Ishikawa (cell line): ENCODE measurements at regions not wholly inside any gene's neighbourhood (a gene's known extent, or its start where the extent isn't known, plus 50 kb on each side); places are given as distances from the start of the nearest gene placed in this dataset.

Source experiments
- CEBPB ChIP-seq: IDR thresholded peaks from 2 replicates; pipeline ENCODE4 v1.6.1; 2012
- CREB1 ChIP-seq: IDR thresholded peaks from 2 replicates; pipeline ENCODE4 v1.6.1; 2012; ENCODE audit warnings: low read depth
- EGR1 ChIP-seq: IDR thresholded peaks from 2 replicates; pipeline ENCODE4 v1.6.1; 2012
- EP300 ChIP-seq: IDR thresholded peaks from 2 replicates; pipeline ENCODE4 v1.6.1; 2012; ENCODE audit warnings: borderline replicate concordance
- FOXM1 ChIP-seq: IDR thresholded peaks from 2 replicates; pipeline ENCODE4 v1.6.1; 2012; ENCODE audit warnings: low read depth, borderline replicate concordance
- NFIC ChIP-seq: IDR thresholded peaks from 2 replicates; pipeline ENCODE4 v1.6.1; 2012
- RAD21 ChIP-seq: IDR thresholded peaks from 2 replicates; pipeline ENCODE4 v1.6.1; 2012; ENCODE audit warnings: low read depth
- TAF1 ChIP-seq: IDR thresholded peaks from 2 replicates; pipeline ENCODE4 v1.6.1; 2012; ENCODE audit warnings: low read depth, mild to moderate bottlenecking
- TCF12 ChIP-seq: IDR thresholded peaks from 2 replicates; pipeline ENCODE4 v1.6.1; 2012; ENCODE audit warnings: low read depth
- TEAD4 ChIP-seq: IDR thresholded peaks from 2 replicates; pipeline ENCODE4 v1.6.1; 2012
- USF1 ChIP-seq: IDR thresholded peaks from 2 replicates; pipeline ENCODE4 v1.6.1; 2012
- YY1 ChIP-seq: IDR thresholded peaks from 2 replicates; pipeline ENCODE4 v1.6.1; 2012; ENCODE audit warnings: low read depth
- ZBTB7A ChIP-seq: IDR thresholded peaks from 2 replicates; pipeline ENCODE4 v1.6.1; 2012; ENCODE audit warnings: low read depth
- TF ChIP-seq, protein P1 (sequence below): IDR thresholded peaks from 2 replicates; pipeline ENCODE4 v1.6.1; 2012
- TF ChIP-seq, protein P2 (sequence below): IDR thresholded peaks from 2 replicates; pipeline ENCODE4 v1.6.1; 2012; ENCODE audit warnings: low read depth, mild to moderate bottlenecking

- TF ChIP-seq TCF12 (no peak), FOXM1 (no peak), CREB1 (no peak), YY1 (no peak), EP300 (no peak), NFIC (no peak), TEAD4 (no peak), ZBTB7A (no peak), CEBPB (no peak), RAD21 (no peak)
- TF ChIP-seq, protein P1, sequence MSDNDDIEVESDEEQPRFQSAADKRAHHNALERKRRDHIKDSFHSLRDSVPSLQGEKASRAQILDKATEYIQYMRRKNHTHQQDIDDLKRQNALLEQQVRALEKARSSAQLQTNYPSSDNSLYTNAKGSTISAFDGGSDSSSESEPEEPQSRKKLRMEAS: no peak
- TF ChIP-seq, protein P2, sequence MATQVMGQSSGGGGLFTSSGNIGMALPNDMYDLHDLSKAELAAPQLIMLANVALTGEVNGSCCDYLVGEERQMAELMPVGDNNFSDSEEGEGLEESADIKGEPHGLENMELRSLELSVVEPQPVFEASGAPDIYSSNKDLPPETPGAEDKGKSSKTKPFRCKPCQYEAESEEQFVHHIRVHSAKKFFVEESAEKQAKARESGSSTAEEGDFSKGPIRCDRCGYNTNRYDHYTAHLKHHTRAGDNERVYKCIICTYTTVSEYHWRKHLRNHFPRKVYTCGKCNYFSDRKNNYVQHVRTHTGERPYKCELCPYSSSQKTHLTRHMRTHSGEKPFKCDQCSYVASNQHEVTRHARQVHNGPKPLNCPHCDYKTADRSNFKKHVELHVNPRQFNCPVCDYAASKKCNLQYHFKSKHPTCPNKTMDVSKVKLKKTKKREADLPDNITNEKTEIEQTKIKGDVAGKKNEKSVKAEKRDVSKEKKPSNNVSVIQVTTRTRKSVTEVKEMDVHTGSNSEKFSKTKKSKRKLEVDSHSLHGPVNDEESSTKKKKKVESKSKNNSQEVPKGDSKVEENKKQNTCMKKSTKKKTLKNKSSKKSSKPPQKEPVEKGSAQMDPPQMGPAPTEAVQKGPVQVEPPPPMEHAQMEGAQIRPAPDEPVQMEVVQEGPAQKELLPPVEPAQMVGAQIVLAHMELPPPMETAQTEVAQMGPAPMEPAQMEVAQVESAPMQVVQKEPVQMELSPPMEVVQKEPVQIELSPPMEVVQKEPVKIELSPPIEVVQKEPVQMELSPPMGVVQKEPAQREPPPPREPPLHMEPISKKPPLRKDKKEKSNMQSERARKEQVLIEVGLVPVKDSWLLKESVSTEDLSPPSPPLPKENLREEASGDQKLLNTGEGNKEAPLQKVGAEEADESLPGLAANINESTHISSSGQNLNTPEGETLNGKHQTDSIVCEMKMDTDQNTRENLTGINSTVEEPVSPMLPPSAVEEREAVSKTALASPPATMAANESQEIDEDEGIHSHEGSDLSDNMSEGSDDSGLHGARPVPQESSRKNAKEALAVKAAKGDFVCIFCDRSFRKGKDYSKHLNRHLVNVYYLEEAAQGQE: no peak
Measured at GRCh38 chr2:145108959-145109710, 589.2 kb upstream of the ZEB2 start.

GRCh38 chr2:145108361-145108778 lies 588.5 kb upstream of the ZEB2 start:
- TF ChIP-seq, protein P2: no peak
- TF ChIP-seq TCF12 (no peak), CEBPB (no peak), EP300 (no peak)

- TF ChIP-seq ZBTB7A (no peak), EP300 (no peak), TEAD4 (no peak), CREB1 (no peak), TAF1 (no peak)
- TF ChIP-seq, protein P2: no peak
- TF ChIP-seq, protein P1: no peak
Measured at GRCh38 chr2:145106293-145106692, 586.4 kb upstream of the ZEB2 start.

GRCh38 chr2:145102706-145103105 lies 582.8 kb upstream of the ZEB2 start:
- TF ChIP-seq ZBTB7A (no peak), NFIC (no peak), TCF12 (no peak), TEAD4 (no peak), YY1 (no peak), TAF1 (no peak), FOXM1 (no peak), EP300 (no peak), RAD21 (no peak), USF1 (no peak), EGR1 (no peak), CEBPB (no peak)

GRCh38 chr2:145100301-145100700 lies 580.4 kb upstream of the ZEB2 start:
- TF ChIP-seq CREB1: no peak
- TF ChIP-seq, protein P1: no peak
- no peak for TF ChIP-seq TEAD4
- no peak for TF ChIP-seq USF1
